ENCODE measurements at regions not wholly inside any gene's neighbourhood (a gene's known extent, or its start where the extent isn't known, plus 50 kb on each side); places are given as distances from the start of the nearest gene placed in this dataset.

DNA sequence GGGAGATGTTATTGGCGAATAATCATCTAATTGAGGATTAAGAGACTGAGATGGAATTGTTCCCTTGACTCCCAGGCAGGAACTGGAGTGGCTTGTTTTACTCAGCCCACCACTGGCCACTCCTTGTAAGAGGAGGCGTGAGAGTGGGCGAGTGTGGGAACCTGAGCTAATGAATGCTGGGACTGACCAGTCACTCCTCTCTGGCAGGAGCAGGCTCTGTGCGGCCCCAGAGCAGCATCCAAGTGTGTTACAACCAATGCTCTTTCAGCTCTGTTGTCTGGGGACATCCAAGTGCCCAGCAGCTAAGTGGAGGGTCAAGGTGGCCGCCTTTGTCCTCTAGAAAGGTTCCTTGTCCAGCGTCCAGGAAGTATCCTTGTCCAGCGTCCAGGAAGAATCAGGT, 739.9 kb downstream of the CDH8 start:
- H3K4me1 ChIP-seq (ENCODE audit: control insufficient read depth, insufficient read depth, low read length): no peaks in the 10 kb centered on the region
- H3K9me3 ChIP-seq (ENCODE audit: control insufficient read depth, low read length): no peaks in the 10 kb centered on the region
- no peak overlapping the region for H3K27ac ChIP-seq (ENCODE audit: insufficient read depth, low read depth, low read length, poor library complexity, severe bottlenecking)
- 96% methylated on average over 7 of the region's 7 CpGs for WGBS, 2 experiments
- no peaks in the 10 kb centered on the region for H3K27me3 ChIP-seq (ENCODE audit: control insufficient read depth, insufficient read depth, low read length, poor library complexity, severe bottlenecking)
- H3K4me3 ChIP-seq (ENCODE audit: insufficient read depth, low read depth, low read length): no peak overlapping the region
- no peaks in the 10 kb centered on the region for H3K36me3 ChIP-seq (ENCODE audit: control insufficient read depth, insufficient read depth, low read length)

DNA sequence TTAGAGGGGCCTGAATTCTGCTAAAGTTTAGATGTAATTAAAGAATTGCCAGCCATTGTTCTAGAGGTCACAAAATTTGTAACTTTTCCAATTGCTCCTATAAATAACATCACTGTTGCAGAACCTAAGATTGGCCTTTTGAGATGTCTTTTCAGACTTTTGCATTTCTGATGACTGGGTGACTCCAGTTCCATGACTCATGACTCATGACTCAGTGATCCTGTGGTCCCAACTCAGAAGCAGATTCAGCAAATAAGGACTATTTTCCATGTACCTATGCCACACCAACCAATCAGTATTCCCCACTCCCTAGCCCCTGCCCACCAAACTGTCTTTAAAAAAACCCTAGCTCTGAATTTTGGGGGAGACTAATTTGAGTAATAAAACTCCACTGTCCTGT, 740.9 kb downstream of the CDH8 start:
- no peak overlapping the region for H3K4me3 ChIP-seq (ENCODE audit: insufficient read depth, low read depth, low read length)
- H3K36me3 ChIP-seq (ENCODE audit: control insufficient read depth, insufficient read depth, low read length): no peaks in the 10 kb centered on the region
- no peaks in the 10 kb centered on the region for H3K4me1 ChIP-seq (ENCODE audit: control insufficient read depth, insufficient read depth, low read length)
- H3K27ac ChIP-seq (ENCODE audit: insufficient read depth, low read depth, low read length, poor library complexity, severe bottlenecking): no peak overlapping the region
- no peaks in the 10 kb centered on the region for H3K9me3 ChIP-seq (ENCODE audit: control insufficient read depth, low read length)
- H3K27me3 ChIP-seq (ENCODE audit: control insufficient read depth, insufficient read depth, low read length, poor library complexity, severe bottlenecking): no peaks in the 10 kb centered on the region

DNA sequence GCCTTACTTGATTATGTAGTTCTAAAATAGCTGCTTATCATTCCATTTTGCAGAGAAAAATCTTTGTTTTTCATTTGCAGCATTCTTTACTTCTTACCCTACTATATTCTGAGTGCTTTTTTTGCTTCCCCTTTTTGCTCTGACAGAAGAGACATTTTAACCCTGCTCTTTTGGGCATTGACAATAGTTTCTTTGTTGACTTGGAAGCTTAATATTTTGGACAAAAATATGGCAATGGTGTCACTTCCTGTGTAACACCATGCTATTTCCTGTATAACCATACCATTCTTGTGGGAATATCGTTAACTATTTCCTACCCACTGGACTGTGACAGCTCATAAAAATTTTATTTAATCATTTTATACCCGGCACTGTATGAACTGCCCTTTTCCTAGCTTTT, 747.1 kb downstream of the CDH8 start:
- no peak overlapping the region for H3K4me3 ChIP-seq (ENCODE audit: insufficient read depth, low read depth, low read length)
- no peaks in the 10 kb centered on the region for H3K36me3 ChIP-seq (ENCODE audit: control insufficient read depth, insufficient read depth, low read length)
- no peaks in the 10 kb centered on the region for H3K9me3 ChIP-seq (ENCODE audit: control insufficient read depth, low read length)
- no peaks in the 10 kb centered on the region for H3K27me3 ChIP-seq (ENCODE audit: control insufficient read depth, insufficient read depth, low read length, poor library complexity, severe bottlenecking)
- 83 to 89% methylated on average over 1 to 2 of the region's 2 CpGs for WGBS, 2 experiments
- H3K27ac ChIP-seq (ENCODE audit: insufficient read depth, low read depth, low read length, poor library complexity, severe bottlenecking): no peak overlapping the region
- H3K4me1 ChIP-seq (ENCODE audit: control insufficient read depth, insufficient read depth, low read length): no peaks in the 10 kb centered on the region

DNA sequence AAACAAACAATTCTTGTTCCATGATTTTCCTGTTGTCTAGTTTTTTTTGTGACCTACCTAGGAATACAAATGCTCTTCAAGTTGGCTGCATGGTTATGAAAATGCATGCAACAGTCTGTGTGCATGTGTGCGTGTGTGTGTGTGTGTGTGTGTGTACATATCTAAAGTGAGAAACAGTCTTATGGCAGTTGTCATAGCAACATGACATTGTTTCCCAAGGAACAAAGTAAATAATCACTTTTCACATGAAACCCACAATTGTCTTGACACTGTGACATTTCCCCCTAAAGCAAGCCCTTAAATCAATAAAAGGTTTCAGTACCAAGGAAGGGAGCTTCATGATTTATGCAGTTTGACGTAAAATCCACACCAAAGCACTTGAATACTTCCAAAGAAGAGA, 758.4 kb downstream of the CDH8 start:
- Histone ChIP-seq H3K9me3 (ENCODE audit: control insufficient read depth, low read length) (no peaks in the 10 kb centered on the region), H3K27ac (ENCODE audit: insufficient read depth, low read depth, low read length, poor library complexity, severe bottlenecking) (no peak overlapping the region), H3K4me3 (ENCODE audit: insufficient read depth, low read depth, low read length) (no peak overlapping the region), H3K4me1 (ENCODE audit: control insufficient read depth, insufficient read depth, low read length) (no peaks in the 10 kb centered on the region), H3K27me3 (ENCODE audit: control insufficient read depth, insufficient read depth, low read length, poor library complexity, severe bottlenecking) (no peaks in the 10 kb centered on the region), H3K36me3 (ENCODE audit: control insufficient read depth, insufficient read depth, low read length) (no peaks in the 10 kb centered on the region)
- 87 to 96% methylated on average over 2 of the region's 2 CpGs for WGBS, 2 experiments

DNA sequence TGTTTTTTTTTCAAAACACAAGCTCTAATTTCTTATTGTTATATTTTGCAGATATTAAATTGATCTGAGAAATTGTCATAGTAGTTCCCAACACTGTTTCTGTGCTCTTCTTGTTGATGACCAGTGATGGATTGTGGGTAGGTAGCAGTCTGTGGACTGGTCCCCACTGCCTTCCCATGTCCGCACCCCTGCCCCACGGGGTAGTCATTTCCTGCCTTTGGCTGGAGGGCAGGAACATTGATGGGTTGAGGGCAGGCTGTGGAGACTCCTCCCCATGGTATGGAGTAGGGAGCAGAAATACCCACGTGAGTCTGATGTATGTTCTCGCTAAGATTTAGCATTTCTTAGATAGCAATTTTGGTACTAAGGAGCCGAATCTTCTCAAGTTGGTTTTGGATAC, 762.0 kb downstream of the CDH8 start:
- Histone ChIP-seq H3K27ac (ENCODE audit: insufficient read depth, low read depth, low read length, poor library complexity, severe bottlenecking) (no peak overlapping the region), H3K36me3 (ENCODE audit: control insufficient read depth, insufficient read depth, low read length) (no peaks in the 10 kb centered on the region), H3K4me1 (ENCODE audit: control insufficient read depth, insufficient read depth, low read length) (no peaks in the 10 kb centered on the region), H3K27me3 (ENCODE audit: control insufficient read depth, insufficient read depth, low read length, poor library complexity, severe bottlenecking) (no peaks in the 10 kb centered on the region), H3K9me3 (ENCODE audit: control insufficient read depth, low read length) (no peaks in the 10 kb centered on the region), H3K4me3 (ENCODE audit: insufficient read depth, low read depth, low read length) (no peak overlapping the region)
- WGBS, 2 experiments: 93 to 95% methylated on average over 5 of the region's 5 CpGs

DNA sequence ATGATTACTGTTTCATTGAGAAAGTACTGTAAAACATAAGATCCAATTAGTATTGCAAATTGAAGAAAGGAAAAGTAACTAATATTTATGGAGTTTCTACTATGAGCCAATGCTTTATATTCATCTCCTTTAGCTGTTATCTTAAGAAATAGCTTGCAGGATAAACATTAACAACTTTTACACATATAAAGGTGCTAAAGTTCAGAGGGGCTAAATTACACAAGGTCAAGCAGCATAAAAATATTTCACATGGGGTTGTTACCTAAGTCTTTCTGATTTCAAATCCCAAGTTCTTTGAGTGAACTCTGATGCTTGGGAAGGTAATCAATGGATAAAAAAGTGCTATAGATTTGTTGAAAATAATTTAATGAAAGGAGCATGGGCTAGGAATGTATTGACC, 765.5 kb downstream of the CDH8 start:
- H3K4me3 ChIP-seq (ENCODE audit: insufficient read depth, low read depth, low read length): no peak overlapping the region
- H3K36me3 ChIP-seq (ENCODE audit: control insufficient read depth, insufficient read depth, low read length): no peaks in the 10 kb centered on the region
- no peaks in the 10 kb centered on the region for H3K27me3 ChIP-seq (ENCODE audit: control insufficient read depth, insufficient read depth, low read length, poor library complexity, severe bottlenecking)
- H3K27ac ChIP-seq (ENCODE audit: insufficient read depth, low read depth, low read length, poor library complexity, severe bottlenecking): no peak overlapping the region
- H3K9me3 ChIP-seq (ENCODE audit: control insufficient read depth, low read length): no peaks in the 10 kb centered on the region
- H3K4me1 ChIP-seq (ENCODE audit: control insufficient read depth, insufficient read depth, low read length): no peaks in the 10 kb centered on the region

DNA sequence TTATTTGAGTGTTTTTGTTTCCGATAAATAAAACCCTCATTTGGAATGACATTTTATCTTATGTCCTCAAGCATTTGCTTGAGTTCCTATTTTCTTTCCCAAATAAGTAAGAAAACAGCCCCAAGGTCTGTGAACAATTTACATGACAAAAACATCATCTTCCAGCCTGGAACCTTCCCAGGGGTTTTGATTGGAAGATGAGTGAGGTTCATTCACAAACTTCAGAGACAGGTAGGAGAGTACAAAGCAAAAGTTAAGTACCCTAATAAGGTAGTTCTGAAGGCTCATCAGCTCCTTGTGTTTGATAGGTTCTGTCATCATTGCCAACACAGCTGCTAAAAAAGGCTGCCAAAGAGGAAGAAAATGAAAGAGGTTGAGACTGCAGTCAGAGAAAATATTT, 772.8 kb downstream of the CDH8 start:
- Histone ChIP-seq H3K9me3 (ENCODE audit: control insufficient read depth, low read length) (no peaks in the 10 kb centered on the region), H3K27me3 (ENCODE audit: control insufficient read depth, insufficient read depth, low read length, poor library complexity, severe bottlenecking) (no peaks in the 10 kb centered on the region), H3K27ac (ENCODE audit: insufficient read depth, low read depth, low read length, poor library complexity, severe bottlenecking) (no peak overlapping the region), H3K4me3 (ENCODE audit: insufficient read depth, low read depth, low read length) (no peak overlapping the region), H3K36me3 (ENCODE audit: control insufficient read depth, insufficient read depth, low read length) (no peaks in the 10 kb centered on the region), H3K4me1 (ENCODE audit: control insufficient read depth, insufficient read depth, low read length) (no peaks in the 10 kb centered on the region)
- 100% methylated on average over 1 of the region's 1 CpG for WGBS, 2 experiments

DNA sequence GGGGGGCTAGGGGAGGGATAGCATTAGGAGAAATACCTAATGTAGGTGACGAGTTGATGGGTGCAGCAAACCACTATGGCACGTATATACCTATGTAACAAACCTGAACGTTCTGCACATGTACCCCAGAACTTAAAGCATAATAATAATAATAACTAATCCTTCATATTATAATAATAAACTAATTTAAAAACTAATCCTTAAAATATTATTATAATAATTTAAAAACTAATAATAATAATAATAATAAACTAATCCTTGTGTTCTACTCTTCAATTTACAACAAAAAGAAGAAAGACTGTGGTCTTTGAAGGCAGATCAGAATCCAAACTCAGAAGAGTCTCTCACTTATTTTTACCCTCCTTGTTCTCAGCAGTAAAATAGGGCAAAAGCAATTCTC, 774.9 kb downstream of the CDH8 start:
- Histone ChIP-seq H3K9me3 (ENCODE audit: control insufficient read depth, low read length) (no peaks in the 10 kb centered on the region), H3K4me1 (ENCODE audit: control insufficient read depth, insufficient read depth, low read length) (no peaks in the 10 kb centered on the region), H3K27ac (ENCODE audit: insufficient read depth, low read depth, low read length, poor library complexity, severe bottlenecking) (no peak overlapping the region), H3K36me3 (ENCODE audit: control insufficient read depth, insufficient read depth, low read length) (no peaks in the 10 kb centered on the region), H3K4me3 (ENCODE audit: insufficient read depth, low read depth, low read length) (no peak overlapping the region), H3K27me3 (ENCODE audit: control insufficient read depth, insufficient read depth, low read length, poor library complexity, severe bottlenecking) (no peaks in the 10 kb centered on the region)
- WGBS, 2 experiments: 88 to 100% methylated on average over 1 to 2 of the region's 3 CpGs

DNA sequence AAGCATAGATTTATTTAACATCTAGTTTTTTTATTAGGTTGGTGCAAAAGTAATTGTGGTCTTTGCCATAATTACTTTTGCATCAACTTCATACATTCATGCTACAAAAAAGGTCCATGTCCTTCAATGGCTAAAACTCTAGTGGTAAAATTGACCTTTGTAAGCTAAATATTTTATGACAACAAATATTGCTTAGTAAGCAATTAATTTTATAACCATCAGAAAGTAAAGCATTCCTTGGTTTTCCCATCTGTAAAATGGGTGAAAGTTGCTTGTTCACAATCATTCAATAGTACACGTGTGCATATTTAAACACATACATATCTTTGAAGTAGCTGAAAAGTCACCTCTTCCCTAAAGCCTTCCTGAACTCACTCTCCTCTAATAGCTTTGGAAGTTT, 789.6 kb downstream of the CDH8 start:
- H3K9me3 ChIP-seq (ENCODE audit: control insufficient read depth, low read length): no peaks in the 10 kb centered on the region
- H3K27me3 ChIP-seq (ENCODE audit: control insufficient read depth, insufficient read depth, low read length, poor library complexity, severe bottlenecking): no peaks in the 10 kb centered on the region
- H3K36me3 ChIP-seq (ENCODE audit: control insufficient read depth, insufficient read depth, low read length): no peaks in the 10 kb centered on the region
- H3K4me1 ChIP-seq (ENCODE audit: control insufficient read depth, insufficient read depth, low read length): no peaks in the 10 kb centered on the region
- H3K4me3 ChIP-seq (ENCODE audit: insufficient read depth, low read depth, low read length): no peak overlapping the region
- no peak overlapping the region for H3K27ac ChIP-seq (ENCODE audit: insufficient read depth, low read depth, low read length, poor library complexity, severe bottlenecking)
- 87 to 100% methylated on average over 1 of the region's 1 CpG for WGBS, 2 experiments

DNA sequence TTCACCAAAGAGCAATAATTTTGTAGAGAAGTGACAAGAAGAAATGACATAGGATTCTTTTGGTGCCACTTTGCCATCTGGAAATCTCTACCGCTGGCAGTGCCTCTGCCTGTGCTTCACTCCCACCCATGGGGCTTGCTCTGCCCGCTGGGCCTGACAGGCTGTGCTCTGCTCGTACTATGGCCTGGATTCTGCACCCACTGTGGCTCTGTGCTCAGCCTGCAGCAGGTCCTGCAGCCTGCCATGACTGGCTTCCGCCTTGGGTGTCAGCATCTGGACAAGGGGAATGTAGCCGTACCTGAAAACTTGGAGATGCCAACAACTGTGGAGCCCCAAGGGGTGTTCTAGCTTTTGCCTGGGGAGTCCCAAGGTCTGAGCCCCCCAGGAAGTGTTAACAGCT, 792.3 kb downstream of the CDH8 start:
- Histone ChIP-seq H3K27ac (ENCODE audit: insufficient read depth, low read depth, low read length, poor library complexity, severe bottlenecking) (no peak overlapping the region), H3K9me3 (ENCODE audit: control insufficient read depth, low read length) (no peaks in the 10 kb centered on the region), H3K27me3 (ENCODE audit: control insufficient read depth, insufficient read depth, low read length, poor library complexity, severe bottlenecking) (no peaks in the 10 kb centered on the region), H3K4me3 (ENCODE audit: insufficient read depth, low read depth, low read length) (no peak overlapping the region), H3K4me1 (ENCODE audit: control insufficient read depth, insufficient read depth, low read length) (no peaks in the 10 kb centered on the region), H3K36me3 (ENCODE audit: control insufficient read depth, insufficient read depth, low read length) (no peaks in the 10 kb centered on the region)
- WGBS, 2 experiments: 95% methylated on average over 5 of the region's 5 CpGs

DNA sequence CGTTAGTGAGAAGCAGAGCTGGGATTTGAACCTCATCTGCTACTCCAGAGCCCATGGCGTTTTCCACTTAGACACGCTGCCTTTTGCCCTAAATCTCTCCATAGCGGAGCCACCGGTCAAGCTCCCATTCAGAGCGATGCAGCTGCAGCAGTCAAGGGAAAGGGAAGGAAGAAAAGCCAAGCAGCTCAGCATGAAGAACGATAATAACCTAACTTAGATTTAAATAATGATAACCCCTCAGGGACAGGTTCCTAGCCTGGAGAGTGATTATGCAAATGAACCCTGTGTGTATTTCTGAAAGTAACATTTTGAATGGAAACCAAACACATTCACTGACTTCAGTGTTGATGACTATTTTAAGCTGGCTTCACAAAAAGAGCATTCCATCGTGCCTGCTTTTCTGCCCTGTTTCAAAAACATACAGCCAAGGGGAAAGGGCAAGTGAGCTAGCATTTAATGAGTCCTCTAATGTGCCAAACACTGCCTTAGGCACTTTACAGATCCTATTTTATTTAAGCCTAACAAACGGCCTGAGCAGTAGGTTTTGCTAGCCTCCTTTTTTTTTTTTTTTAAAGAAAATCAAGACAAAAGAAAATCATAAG, 798.3 kb downstream of the CDH8 start:
- Histone ChIP-seq H3K27ac (ENCODE audit: insufficient read depth, low read depth, low read length, poor library complexity, severe bottlenecking) (no peak overlapping the region), H3K9me3 (ENCODE audit: control insufficient read depth, low read length) (no peaks in the 10 kb centered on the region), H3K4me3 (ENCODE audit: insufficient read depth, low read depth, low read length) (no peak overlapping the region), H3K4me1 (ENCODE audit: control insufficient read depth, insufficient read depth, low read length) (no peaks in the 10 kb centered on the region), H3K36me3 (ENCODE audit: control insufficient read depth, insufficient read depth, low read length) (no peaks in the 10 kb centered on the region), H3K27me3 (ENCODE audit: control insufficient read depth, insufficient read depth, low read length, poor library complexity, severe bottlenecking) (no peaks in the 10 kb centered on the region)
- 78% methylated on average over 8 to 9 of the region's 9 CpGs for WGBS, 2 experiments
